MM.1S (cell line): ENCODE measurements at regions not wholly inside any gene's neighbourhood (a gene's known extent, or its start where the extent isn't known, plus 50 kb on each side); places are given as distances from the start of the nearest gene placed in this dataset.

ENCODE experiments used
- CTCF ChIP-seq: fragments of 300-600 bp; sonication (generic); IDR thresholded peaks from 2 replicates; pipeline ENCODE4 v1.5.1; 2016; ENCODE audit warnings: antibody characterized with exemption, low read length, mixed read lengths
- EZH2 ChIP-seq: fragments of 300-600 bp; sonication (generic); optimal IDR thresholded peaks from 2 replicates; pipeline ENCODE3; 2017; ENCODE audit warnings: low read depth, mild to moderate bottlenecking, antibody characterized with exemption, low read length, mixed read lengths
- EZH2phosphoT487 ChIP-seq: fragments of 300-600 bp; sonication (generic); IDR thresholded peaks from 2 replicates; pipeline ENCODE4 v1.6.1; 2018; ENCODE audit warnings: antibody characterized with exemption, low read length

- TF ChIP-seq CTCF (no peak), EZH2 (no peak), EZH2phosphoT487 (no peak)
Observed at GRCh38 chr1:220458936-220459335, 69.0 kb upstream of the MARK1 start.
